ENCODE measurements at regions not wholly inside any gene's neighbourhood (a gene's known extent, or its start where the extent isn't known, plus 50 kb on each side); places are given as distances from the start of the nearest gene placed in this dataset.

DNA sequence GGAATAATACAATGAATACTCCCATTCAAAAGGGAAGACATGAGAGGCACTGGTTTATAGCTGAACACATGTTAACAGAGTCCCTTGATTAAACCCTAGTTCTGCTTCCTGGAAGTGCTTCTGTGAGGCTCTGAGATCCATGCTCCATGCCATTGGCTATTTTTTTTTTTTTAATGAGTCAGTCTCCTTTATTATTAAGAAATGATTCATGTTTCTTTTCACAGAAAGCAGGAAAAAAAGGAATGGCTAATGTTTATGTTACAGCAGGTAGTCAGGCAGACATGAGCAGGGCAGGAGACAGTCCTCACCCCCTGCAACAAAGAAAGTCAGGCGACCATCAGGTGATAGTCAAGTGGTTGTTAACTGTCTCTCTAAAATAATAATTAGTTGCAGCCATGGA is 598.7 kb downstream of the EPHA5 start:
- TF ChIP-seq, protein P1, sequence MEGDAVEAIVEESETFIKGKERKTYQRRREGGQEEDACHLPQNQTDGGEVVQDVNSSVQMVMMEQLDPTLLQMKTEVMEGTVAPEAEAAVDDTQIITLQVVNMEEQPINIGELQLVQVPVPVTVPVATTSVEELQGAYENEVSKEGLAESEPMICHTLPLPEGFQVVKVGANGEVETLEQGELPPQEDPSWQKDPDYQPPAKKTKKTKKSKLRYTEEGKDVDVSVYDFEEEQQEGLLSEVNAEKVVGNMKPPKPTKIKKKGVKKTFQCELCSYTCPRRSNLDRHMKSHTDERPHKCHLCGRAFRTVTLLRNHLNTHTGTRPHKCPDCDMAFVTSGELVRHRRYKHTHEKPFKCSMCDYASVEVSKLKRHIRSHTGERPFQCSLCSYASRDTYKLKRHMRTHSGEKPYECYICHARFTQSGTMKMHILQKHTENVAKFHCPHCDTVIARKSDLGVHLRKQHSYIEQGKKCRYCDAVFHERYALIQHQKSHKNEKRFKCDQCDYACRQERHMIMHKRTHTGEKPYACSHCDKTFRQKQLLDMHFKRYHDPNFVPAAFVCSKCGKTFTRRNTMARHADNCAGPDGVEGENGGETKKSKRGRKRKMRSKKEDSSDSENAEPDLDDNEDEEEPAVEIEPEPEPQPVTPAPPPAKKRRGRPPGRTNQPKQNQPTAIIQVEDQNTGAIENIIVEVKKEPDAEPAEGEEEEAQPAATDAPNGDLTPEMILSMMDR (conservative IDR thresholded peaks at IDR 0.05; ENCODE audit: low read length) = no peak
- no peak for TF ChIP-seq EZH2phosphoT487 (IDR thresholded peaks at IDR 0.05; ENCODE audit: borderline replicate concordance, low read depth, low read length)

Measured in OCI-LY7 (cell line).